AML-193 (cell line): ENCODE measurements at regions not wholly inside any gene's neighbourhood (a gene's known extent, or its start where the extent isn't known, plus 50 kb on each side); places are given as distances from the start of the nearest gene placed in this dataset.

Experiments
- DNase-seq, 2 experiments: peaks; one replicate each; lab custom pipeline; 2025; lab: John Stamatoyannopoulos, UW

GRCh38 chr10:130799532-130799931, 512.0 kb downstream of the TCERG1L start:
- DNase-seq: no peak

GRCh38 chr10:130800281-130800680, 511.2 kb downstream of the TCERG1L start:
- DNase-seq: no peak

- no peak for DNase-seq
These were observed 510.2 kb downstream of the TCERG1L start for GRCh38 chr10:130801276-130801675.

- DNase-seq: no peak
These were observed 509.7 kb downstream of the TCERG1L start for GRCh38 chr10:130801784-130802183.

GRCh38 chr10:130802301-130802700, 509.2 kb downstream of the TCERG1L start:
- DNase-seq: no peak

GRCh38 chr10:130804281-130804680, 507.2 kb downstream of the TCERG1L start:
- DNase-seq: no peak

- DNase-seq: no peak
These were observed 506.5 kb downstream of the TCERG1L start for GRCh38 chr10:130804778-130805634.

GRCh38 chr10:130805635-130806030, 505.9 kb downstream of the TCERG1L start:
- no peak for DNase-seq

- DNase-seq: no peak
These were observed 505.1 kb downstream of the TCERG1L start for GRCh38 chr10:130806426-130806825.

GRCh38 chr10:130807096-130807495, 504.4 kb downstream of the TCERG1L start:
- DNase-seq: no peak

GRCh38 chr10:130807721-130808120, 503.8 kb downstream of the TCERG1L start:
- DNase-seq: no peak

- no peak for DNase-seq
These were observed 503.3 kb downstream of the TCERG1L start for GRCh38 chr10:130808243-130808642.

GRCh38 chr10:130808686-130809085, 502.8 kb downstream of the TCERG1L start:
- DNase-seq: no peak

GRCh38 chr10:130809181-130809580, 502.3 kb downstream of the TCERG1L start:
- no peak for DNase-seq

- no peak for DNase-seq
These were observed 501.6 kb downstream of the TCERG1L start for GRCh38 chr10:130809761-130810515.

GRCh38 chr10:130810856-130811255, 500.7 kb downstream of the TCERG1L start:
- no peak for DNase-seq

- no peak for DNase-seq
These were observed 499.0 kb downstream of the TCERG1L start for GRCh38 chr10:130812381-130813148.

- no peak for DNase-seq
These were observed 496.9 kb downstream of the TCERG1L start for GRCh38 chr10:130814610-130815009.

GRCh38 chr10:130816116-130816901, 495.2 kb downstream of the TCERG1L start:
- no peak for DNase-seq

GRCh38 chr10:130817046-130817624, 494.4 kb downstream of the TCERG1L start:
- no peak for DNase-seq

GRCh38 chr10:130817674-130818073, 493.8 kb downstream of the TCERG1L start:
- DNase-seq: no peak
